C4-2B (cell line): ENCODE measurements at regions not wholly inside any gene's neighbourhood (a gene's known extent, or its start where the extent isn't known, plus 50 kb on each side); places are given as distances from the start of the nearest gene placed in this dataset.

ENCODE experiments used
- H3K27ac ChIP-seq: fragments of 450-650 bp; 2 replicates; pipeline ENCODE4 v1.5.1; 2017
- CTCF ChIP-seq: fragments of 450-650 bp; conservative IDR thresholded peaks from 2 replicates; pipeline ENCODE4 v1.5.1; 2017; ENCODE audit warnings: mild to moderate bottlenecking
- ZFX ChIP-seq: fragments of 450-650 bp; IDR thresholded peaks from 2 replicates; pipeline ENCODE4 v1.6.1; 2017

- no peak overlapping the region for H3K27ac ChIP-seq
- no peak for TF ChIP-seq CTCF
Measured at GRCh38 chr7:12493407-12493806, 77.1 kb upstream of the SCIN start.

- no peak for TF ChIP-seq ZFX
- no peak for TF ChIP-seq CTCF
- no peak overlapping the region for H3K27ac ChIP-seq
Measured at GRCh38 chr7:12493863-12494686, 76.4 kb upstream of the SCIN start.

- no peak overlapping the region for H3K27ac ChIP-seq
- no peak for TF ChIP-seq ZFX
- TF ChIP-seq CTCF: peak; percentile 34
Measured at GRCh38 chr7:12494687-12495024, 75.9 kb upstream of the SCIN start.

- TF ChIP-seq CTCF: peak; percentile 70
- H3K27ac ChIP-seq: peak overlapping the region; percentile 84
Measured at GRCh38 chr7:12496901-12497674, 73.4 kb upstream of the SCIN start.

- TF ChIP-seq CTCF: no peak
- no peak for TF ChIP-seq ZFX
- no peak overlapping the region for H3K27ac ChIP-seq
Measured at GRCh38 chr7:12504149-12504548, 66.4 kb upstream of the SCIN start.

GRCh38 chr7:12508005-12508404 lies 62.5 kb upstream of the SCIN start:
- no peak for TF ChIP-seq CTCF
- TF ChIP-seq ZFX: no peak
- H3K27ac ChIP-seq: no peak overlapping the region

- TF ChIP-seq CTCF (no peak), ZFX (no peak)
- no peak overlapping the region for H3K27ac ChIP-seq
Measured at GRCh38 chr7:12508554-12508953, 62.0 kb upstream of the SCIN start.
